Stomach smooth muscle (tissue), 2 donors: ENCODE measurements at regions not wholly inside any gene's neighbourhood (a gene's known extent, or its start where the extent isn't known, plus 50 kb on each side); places are given as distances from the start of the nearest gene placed in this dataset.
A peak's percentile ranks its signal among the peaks of the same experiment; 100 is the strongest.
"Not testable (repeated sequence)": the region's sequence is repeated elsewhere in the genome, so short reads cannot be mapped to it uniquely, and the experiment has no call there.

ENCODE experiments used
- H3K27ac ChIP-seq: one replicate; pipeline ENCODE4 v1.7.0; 2013; ENCODE audit warnings: mild to moderate bottlenecking, low read length, inconsistent platforms
- H3K27me3 ChIP-seq, 2 donors: one replicate each; pipeline ENCODE4 v1.7.0; 2013; ENCODE audit warnings: low read length in 2 of 2; ENCODE audit not compliant: insufficient read depth in 2 of 2, control insufficient read depth in 1 of 2
- H3K36me3 ChIP-seq, 2 donors: one replicate each; pipeline ENCODE4 v1.7.0; 2013; ENCODE audit warnings: low read length in 2 of 2; ENCODE audit not compliant: control insufficient read depth in 2 of 2, insufficient read depth in 2 of 2
- H3K4me1 ChIP-seq: one replicate; pipeline ENCODE4 v1.7.0; 2013; ENCODE audit warnings: low read length; ENCODE audit not compliant: control insufficient read depth, insufficient read depth
- H3K4me3 ChIP-seq, 2 donors: one replicate each; pipeline ENCODE4 v1.7.0; 2013; ENCODE audit warnings: low read length in 2 of 2
- H3K9ac ChIP-seq, 2 donors: one replicate each; pipeline ENCODE4 v1.7.0; 2013; ENCODE audit warnings: low read length in 2 of 2, mild to moderate bottlenecking in 1 of 2
- H3K9me3 ChIP-seq, 2 donors: one replicate each; pipeline ENCODE4 v1.7.0; 2013; ENCODE audit warnings: low read length in 2 of 2; ENCODE audit not compliant: control insufficient read depth in 2 of 2
- donor health status: healthy.
- donor health status: Pancreatic carcinoma.

DNA sequence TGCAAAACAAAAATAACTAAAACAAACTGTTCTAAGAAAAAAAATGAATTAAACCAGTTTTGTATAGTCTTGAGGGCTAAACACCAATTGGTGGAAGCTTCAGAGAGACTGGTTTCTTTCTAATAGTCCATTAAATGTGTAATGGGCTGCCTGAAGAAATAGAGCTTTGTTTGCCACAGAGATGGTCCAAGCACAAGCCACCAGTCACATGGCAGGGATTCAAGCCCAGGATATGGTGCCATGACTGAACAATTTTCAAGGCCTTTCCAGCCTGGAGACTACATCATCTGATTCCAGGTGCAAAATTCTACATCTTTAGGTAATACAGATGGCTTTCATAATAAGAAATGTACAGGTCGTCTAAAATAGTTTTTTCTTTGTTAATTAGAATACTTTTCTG, 355.3 kb downstream of the NR2F1-AS1 start:
- H3K36me3 ChIP-seq = no peaks in the 10 kb centered on the region
- H3K9ac ChIP-seq = no peak overlapping the region
- H3K27ac ChIP-seq = no peak overlapping the region
- no peaks in the 10 kb centered on the region for H3K27me3 ChIP-seq
- no peaks in the 10 kb centered on the region for H3K4me1 ChIP-seq
- H3K9me3 ChIP-seq = no peaks in the 10 kb centered on the region
- no peak overlapping the region for H3K4me3 ChIP-seq

DNA sequence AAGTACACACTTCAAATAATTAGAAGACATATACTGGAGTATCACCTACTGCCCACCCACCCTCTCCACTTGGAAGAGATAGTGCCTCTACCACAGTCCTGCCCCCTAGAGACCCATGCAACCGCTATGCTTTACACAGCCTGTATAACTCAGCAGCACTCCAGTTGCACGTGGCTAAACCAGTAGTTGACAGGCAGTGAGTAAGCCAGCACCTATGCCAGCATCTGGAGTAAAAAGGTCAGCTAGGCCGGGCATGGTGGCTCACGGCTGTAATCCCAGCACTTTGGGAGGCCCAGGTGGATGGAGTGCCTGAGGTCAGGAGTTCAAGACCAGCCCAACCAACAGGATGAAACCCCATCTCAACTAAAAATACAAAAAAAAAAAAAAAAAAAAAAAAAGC, 356.4 kb downstream of the NR2F1-AS1 start:
- Histone ChIP-seq H3K4me1 (no peaks in the 10 kb centered on the region), H3K36me3 (no peaks in the 10 kb centered on the region), H3K9me3 (no peaks in the 10 kb centered on the region), H3K4me3 (no peak overlapping the region), H3K9ac (no peak overlapping the region), H3K27ac (no peak overlapping the region), H3K27me3 (no peaks in the 10 kb centered on the region)

DNA sequence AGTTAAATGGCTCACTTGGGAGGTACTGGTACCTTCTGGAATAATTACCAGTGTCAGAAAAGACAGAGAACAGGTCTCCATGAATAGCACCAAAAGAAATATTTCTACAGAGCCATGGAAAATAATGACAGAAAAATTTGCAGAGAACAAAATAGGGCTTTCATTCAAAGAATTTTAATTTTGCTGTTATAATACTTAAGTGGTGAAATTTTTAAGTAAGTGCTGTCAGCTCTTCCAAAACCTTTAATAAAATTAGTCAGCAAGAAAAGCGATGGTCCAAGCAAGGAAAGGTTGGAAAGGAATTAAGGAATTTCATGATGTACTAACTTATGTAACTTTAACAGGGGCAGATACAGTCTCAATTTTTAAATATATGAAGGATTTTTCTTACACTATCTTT, 359.2 kb downstream of the NR2F1-AS1 start:
- Histone ChIP-seq H3K36me3 (no peaks in the 10 kb centered on the region), H3K9me3 (no peaks in the 10 kb centered on the region), H3K27me3 (no peaks in the 10 kb centered on the region), H3K4me3 (no peak overlapping the region), H3K9ac (no peak overlapping the region), H3K4me1 (no peaks in the 10 kb centered on the region), H3K27ac (no peak overlapping the region)

DNA sequence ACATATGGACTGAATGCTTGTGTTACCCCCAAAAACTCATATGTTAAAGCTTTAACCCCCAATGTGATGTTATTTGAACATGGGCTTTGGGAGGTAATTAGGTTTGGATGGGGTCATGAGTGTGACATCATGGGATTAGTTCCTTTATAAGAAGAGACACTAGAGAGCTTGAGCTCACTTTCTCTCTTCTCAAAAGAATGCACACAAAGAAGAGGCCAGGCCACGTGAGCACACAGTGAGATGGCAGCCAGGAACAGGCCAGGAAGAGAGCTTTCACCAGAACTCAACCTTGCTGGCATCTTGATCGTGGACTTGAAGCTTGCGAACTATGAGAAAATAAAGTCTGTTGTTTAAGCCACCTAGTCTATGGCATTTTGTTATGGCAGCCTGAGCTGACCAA, 360.6 kb downstream of the NR2F1-AS1 start:
- H3K4me1 ChIP-seq = no peaks in the 10 kb centered on the region
- H3K27ac ChIP-seq = no peak overlapping the region
- no peak overlapping the region for H3K9ac ChIP-seq
- H3K36me3 ChIP-seq = no peaks in the 10 kb centered on the region
- no peaks in the 10 kb centered on the region for H3K27me3 ChIP-seq
- no peaks in the 10 kb centered on the region for H3K9me3 ChIP-seq
- H3K4me3 ChIP-seq = no peak overlapping the region

DNA sequence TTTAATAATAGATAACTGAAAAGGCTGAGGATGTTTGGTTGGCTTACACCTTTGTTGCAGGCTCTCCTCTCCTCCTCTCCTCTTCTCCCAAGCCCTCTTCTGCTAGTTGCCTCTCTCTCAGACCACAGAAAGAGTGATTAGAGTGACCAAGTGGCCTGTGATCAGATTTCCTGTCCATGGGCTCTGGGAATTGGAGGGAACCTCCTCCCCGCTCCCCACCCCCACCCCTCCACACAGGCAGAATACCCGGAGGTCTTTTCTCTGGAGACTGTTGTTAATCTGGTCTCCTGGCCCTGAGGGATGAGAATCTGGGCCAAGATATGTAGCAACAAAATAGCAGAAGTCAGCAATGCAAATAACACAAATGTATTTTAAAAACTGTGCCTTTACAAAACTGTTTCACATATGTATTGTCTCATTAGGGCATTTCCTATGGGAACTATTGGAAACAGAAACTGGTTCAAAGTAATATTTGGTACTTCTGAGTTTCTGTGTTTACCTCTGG, 361.3 kb downstream of the NR2F1-AS1 start:
- Histone ChIP-seq H3K27ac (no peak overlapping the region), H3K27me3 (no peaks in the 10 kb centered on the region), H3K36me3 (no peaks in the 10 kb centered on the region), H3K9ac (no peak overlapping the region), H3K4me1 (no peaks in the 10 kb centered on the region), H3K4me3 (no peak overlapping the region), H3K9me3 (no peaks in the 10 kb centered on the region)

DNA sequence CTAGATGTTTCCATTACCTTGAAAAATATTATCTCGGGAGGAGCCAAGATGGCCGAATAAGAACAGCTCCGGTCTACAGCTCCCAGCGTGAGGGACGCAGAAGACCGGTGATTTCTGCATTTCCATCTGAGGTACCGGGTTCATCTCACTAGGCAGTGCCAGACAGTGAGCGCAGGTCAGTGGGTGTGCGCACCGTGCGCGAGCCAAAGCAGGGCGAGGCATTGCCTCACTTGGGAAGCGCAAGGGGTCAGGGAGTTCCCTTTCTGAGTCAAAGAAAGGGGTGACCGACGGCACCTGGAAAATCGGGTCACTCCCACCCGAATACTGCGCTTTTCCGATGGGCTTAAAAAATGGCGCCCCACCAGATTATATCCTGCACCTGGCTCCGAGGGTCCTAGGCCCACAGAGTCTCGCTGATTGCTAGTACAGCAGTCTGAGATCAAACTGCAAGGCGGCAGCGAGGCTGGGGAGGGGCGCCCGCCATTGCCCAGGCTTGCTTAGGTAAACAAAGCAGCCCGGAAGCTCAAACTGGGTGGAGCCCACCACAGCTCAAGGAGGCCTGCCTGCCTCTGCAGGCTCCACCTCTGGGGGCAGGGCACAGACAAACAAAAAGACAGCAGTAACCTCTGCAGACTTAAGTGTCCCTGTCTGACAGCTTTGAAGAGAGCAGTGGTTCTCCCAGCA, 367.8 kb downstream of the NR2F1-AS1 start:
- not testable (repeated sequence) for H3K9ac ChIP-seq, H3K27ac ChIP-seq, H3K4me1 ChIP-seq, H3K36me3 ChIP-seq, H3K9me3 ChIP-seq, H3K27me3 ChIP-seq, H3K4me3 ChIP-seq

DNA sequence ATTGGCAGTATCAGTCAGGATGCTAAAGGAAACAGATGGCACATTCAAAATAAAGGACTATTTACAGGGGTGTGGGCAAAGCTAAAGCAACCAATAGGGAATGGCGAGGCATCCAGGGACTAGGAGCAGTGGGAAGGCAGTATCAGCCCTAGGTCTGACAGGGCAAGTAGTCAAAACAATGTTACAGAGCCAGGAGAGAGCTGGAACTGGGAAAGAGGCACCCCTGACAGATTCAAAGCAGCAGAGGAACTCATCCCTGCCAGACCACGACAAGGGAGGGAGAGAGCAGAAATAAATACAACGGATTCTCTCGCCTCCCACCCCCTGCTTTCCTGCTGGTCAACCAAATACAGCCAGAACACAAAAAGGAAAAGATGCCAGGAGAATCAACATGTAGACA, 371.5 kb downstream of the NR2F1-AS1 start:
- no peak overlapping the region for H3K4me3 ChIP-seq
- no peaks in the 10 kb centered on the region for H3K36me3 ChIP-seq
- peak overlapping the region in 1 of 2 donors; percentile 27 for H3K9ac ChIP-seq
- H3K4me1 ChIP-seq = peaks cover 5% of the 10 kb centered on the region
- H3K27me3 ChIP-seq = no peaks in the 10 kb centered on the region
- no peak overlapping the region for H3K27ac ChIP-seq
- no peaks in the 10 kb centered on the region for H3K9me3 ChIP-seq

DNA sequence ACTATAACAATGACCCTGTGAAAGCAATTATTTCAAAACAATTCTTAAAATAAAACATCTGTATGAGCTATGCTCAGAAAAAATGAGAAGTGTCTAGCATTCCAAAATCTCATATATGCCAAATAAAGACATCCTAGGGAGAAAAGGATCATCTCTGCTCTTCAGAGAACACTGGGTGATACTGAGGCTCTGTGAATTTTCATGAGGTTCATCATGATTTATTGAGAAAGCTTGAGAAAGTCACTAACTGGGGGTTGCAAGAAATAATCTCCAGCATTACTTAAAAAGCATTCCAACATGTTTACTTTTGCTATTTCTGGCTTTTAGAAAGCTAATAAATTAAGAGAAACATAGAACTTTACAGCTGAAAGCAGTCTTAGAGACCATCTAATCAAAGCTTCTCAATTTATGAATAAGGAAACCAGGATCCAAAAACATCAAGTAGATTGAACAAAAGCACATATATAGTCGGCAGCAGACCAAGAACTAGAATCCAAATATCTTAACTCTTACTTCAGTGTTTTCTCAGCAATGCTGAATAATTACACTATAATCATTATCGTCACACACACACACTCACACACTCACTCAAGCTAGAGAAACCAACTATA, 372.8 kb downstream of the NR2F1-AS1 start:
- no peak overlapping the region for H3K4me3 ChIP-seq
- H3K9ac ChIP-seq = no peak overlapping the region
- H3K4me1 ChIP-seq = peaks cover 5% of the 10 kb centered on the region
- no peaks in the 10 kb centered on the region for H3K9me3 ChIP-seq
- H3K27me3 ChIP-seq = no peaks in the 10 kb centered on the region
- no peaks in the 10 kb centered on the region for H3K36me3 ChIP-seq
- no peak overlapping the region for H3K27ac ChIP-seq

DNA sequence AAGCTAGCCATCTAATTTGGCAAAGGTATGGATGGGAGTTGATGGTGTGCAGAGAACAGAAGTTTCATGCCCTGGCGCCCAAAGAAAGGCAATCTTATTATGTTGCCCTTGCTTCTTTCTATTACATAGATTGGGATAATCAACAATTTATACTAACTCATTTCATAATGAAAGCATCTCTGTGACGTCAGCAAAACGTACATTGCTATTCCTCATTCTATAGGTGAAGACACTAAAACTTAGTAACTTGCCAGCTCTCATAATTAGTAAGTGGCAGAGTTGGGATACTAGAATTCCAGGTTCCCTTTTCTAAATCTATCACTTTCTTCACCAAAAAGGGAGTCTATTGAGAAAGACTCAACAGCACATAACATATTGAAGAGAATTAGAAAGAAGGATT, 374.8 kb downstream of the NR2F1-AS1 start:
- Histone ChIP-seq H3K27me3 (no peaks in the 10 kb centered on the region), H3K9ac (no peak overlapping the region), H3K4me3 (no peak overlapping the region), H3K27ac (no peak overlapping the region), H3K36me3 (no peaks in the 10 kb centered on the region), H3K9me3 (no peaks in the 10 kb centered on the region), H3K4me1 (peaks cover 5% of the 10 kb centered on the region)

DNA sequence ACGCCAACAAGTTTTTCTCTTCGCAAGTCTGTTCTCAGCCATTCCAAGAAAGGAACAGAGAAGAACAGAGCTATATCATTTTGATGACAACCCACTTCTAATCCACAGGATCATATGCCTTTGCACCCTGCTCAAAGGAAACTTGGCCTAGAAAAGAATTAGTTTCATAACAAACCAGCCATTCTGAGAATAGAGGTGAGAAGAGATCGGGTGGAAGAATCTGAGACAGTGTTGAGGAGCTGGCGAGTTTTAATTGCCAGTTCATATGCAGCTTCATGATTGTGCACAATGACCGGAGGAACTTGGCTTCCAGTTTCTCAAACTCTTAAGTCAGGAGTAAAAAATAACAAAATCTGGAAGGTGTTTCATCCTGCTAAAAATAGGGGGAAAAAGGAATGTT, 380.0 kb downstream of the NR2F1-AS1 start:
- Histone ChIP-seq H3K4me3 (no peak overlapping the region), H3K36me3 (no peaks in the 10 kb centered on the region), H3K27ac (no peak overlapping the region), H3K27me3 (no peaks in the 10 kb centered on the region), H3K9ac (no peak overlapping the region), H3K4me1 (no peaks in the 10 kb centered on the region), H3K9me3 (no peaks in the 10 kb centered on the region)

DNA sequence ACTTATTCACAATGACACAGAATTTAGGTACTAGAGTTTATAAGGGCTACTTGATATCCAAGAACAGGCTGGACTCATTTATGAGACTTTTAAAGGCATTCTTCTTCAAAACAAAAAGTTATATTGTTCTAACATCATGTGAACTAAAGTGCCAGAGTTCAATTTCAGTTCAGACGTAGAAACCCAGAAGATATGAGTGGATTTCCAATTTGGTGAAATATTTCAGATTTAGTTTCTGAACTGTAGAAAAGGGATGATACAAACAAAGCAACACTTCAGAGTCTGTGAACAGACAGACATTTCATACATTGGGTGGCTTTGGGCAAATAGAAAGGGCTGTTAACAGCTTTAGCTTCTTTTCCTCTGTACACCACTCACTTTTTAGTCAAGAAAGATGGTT, 384.0 kb downstream of the NR2F1-AS1 start:
- Histone ChIP-seq H3K27ac (no peak overlapping the region), H3K9me3 (no peaks in the 10 kb centered on the region), H3K9ac (no peak overlapping the region), H3K27me3 (no peaks in the 10 kb centered on the region), H3K4me3 (no peak overlapping the region), H3K36me3 (no peaks in the 10 kb centered on the region), H3K4me1 (no peaks in the 10 kb centered on the region)
